Keratinocyte (primary cell): ENCODE measurements at regions not wholly inside any gene's neighbourhood (a gene's known extent, or its start where the extent isn't known, plus 50 kb on each side); places are given as distances from the start of the nearest gene placed in this dataset.

Source experiments
- DNase-seq: peaks from one replicate; pipeline ENCODE4 v3.0.0-alpha.2; 2011; ENCODE audit warnings: low read depth, missing footprints, low spot score
- FAIRE-seq: peaks from 2 replicates; lab custom pipeline; 2011; peaks lifted over from hg19 to GRCh38; lab: Jason Lieb, UNC
- H2AFZ ChIP-seq: 2 replicates; pipeline ENCODE4 v1.6.0; 2012; ENCODE audit warnings: low read length, control low read depth, inconsistent platforms; ENCODE audit not compliant: control insufficient read depth
- H3K27ac ChIP-seq: 2 replicates; pipeline ENCODE4 v1.5.1; 2011; ENCODE audit warnings: low read length; ENCODE audit not compliant: control insufficient read depth, insufficient read depth
- H3K27me3 ChIP-seq: 3 replicates; pipeline ENCODE4 v1.6.0; 2011; ENCODE audit warnings: low read length; ENCODE audit not compliant: control insufficient read depth, insufficient read depth; ENCODE audit errors: extremely low read depth
- H3K36me3 ChIP-seq, 2 experiments: 2 replicates in 1 of 2; 3 replicates in 1 of 2; pipeline ENCODE4 v1.5.1; 2011; ENCODE audit warnings: low read length in 2 of 2, mild to moderate bottlenecking in 1 of 2; ENCODE audit not compliant: control insufficient read depth in 2 of 2, insufficient read depth in 2 of 2; ENCODE audit errors: extremely low read depth in 1 of 2
- H3K4me1 ChIP-seq: 3 replicates; pipeline ENCODE4 v1.5.1; 2011; ENCODE audit warnings: low read length; ENCODE audit not compliant: control insufficient read depth, insufficient read depth; ENCODE audit errors: extremely low read depth
- H3K4me2 ChIP-seq: 3 replicates; pipeline ENCODE4 v1.6.0; 2011; ENCODE audit warnings: low read depth, low read length; ENCODE audit not compliant: control insufficient read depth, insufficient read depth; ENCODE audit errors: extremely low read depth
- H3K4me3 ChIP-seq, 3 experiments: fragments of 200-600 bp in 1 of 3; sonication (generic) in 1 of 3; 2 replicates in 2 of 3; 3 replicates in 1 of 3; pipeline ENCODE4 v1.5.1; 2011 to 2016; ENCODE audit warnings: low read length in 3 of 3, mild to moderate bottlenecking in 3 of 3, control low read depth in 2 of 3, inconsistent platforms in 1 of 3, low read depth in 1 of 3, mixed read lengths in 1 of 3, mixed run types in 1 of 3, moderate library complexity in 1 of 3; ENCODE audit not compliant: control insufficient read depth in 2 of 3, insufficient read depth in 2 of 3; ENCODE audit errors: extremely low read depth in 1 of 3
- H3K79me2 ChIP-seq: 2 replicates; pipeline ENCODE4 v1.6.0; 2012; ENCODE audit warnings: low read length; ENCODE audit not compliant: control insufficient read depth, insufficient read depth
- H3K9ac ChIP-seq: 3 replicates; pipeline ENCODE4 v1.6.0; 2011; ENCODE audit warnings: low read length; ENCODE audit not compliant: control insufficient read depth, insufficient read depth; ENCODE audit errors: extremely low read depth
- H3K9me1 ChIP-seq: 3 replicates; pipeline ENCODE4 v1.6.0; 2011; ENCODE audit warnings: low read length; ENCODE audit not compliant: control insufficient read depth, insufficient read depth; ENCODE audit errors: extremely low read depth
- H3K9me3 ChIP-seq: 2 replicates; pipeline ENCODE4 v1.5.1; 2012; ENCODE audit warnings: low read depth, low read length; ENCODE audit not compliant: control insufficient read depth
- H4K20me1 ChIP-seq: 3 replicates; pipeline ENCODE4 v1.6.0; 2011; ENCODE audit warnings: low read length; ENCODE audit not compliant: control insufficient read depth, insufficient read depth; ENCODE audit errors: extremely low read depth
- CTCF ChIP-seq, 3 experiments: IDR thresholded peaks in 1 of 3; conservative IDR thresholded peaks in 1 of 3; optimal IDR thresholded peaks in 1 of 3; 2 replicates in 2 of 3; 3 replicates in 1 of 3; pipeline versions ENCODE3 to v1.5.1; 2011; ENCODE audit warnings: low read length in 3 of 3, mild to moderate bottlenecking in 3 of 3, moderate library complexity in 2 of 3, control low read depth in 1 of 3, inconsistent platforms in 1 of 3; ENCODE audit not compliant: insufficient read depth in 2 of 3; ENCODE audit errors: extremely low read depth in 1 of 3
- EZH2 ChIP-seq: IDR thresholded peaks from one replicate; pipeline ENCODE4 v1.6.1; 2012; ENCODE audit warnings: inconsistent platforms, mild to moderate bottlenecking, low read length, moderate library complexity
- dilution Hi-C: fragments of 300-500 bp; cut with MboI; formaldehyde crosslinking; loops from one replicate; pipeline ENCODE4 v1.7.0; 2020; ENCODE audit warnings: low sequenced_read_pairs; ENCODE audit not compliant: extremely low pct_ligation_motif_present

GRCh38 chr5:63535840-63536602 lies 426.2 kb downstream of the HTR1A start:
- no peak for FAIRE-seq
- dilution Hi-C loops: no loop called here

GRCh38 chr5:63524281-63524680 lies 438.0 kb downstream of the HTR1A start:
- no peaks in the 10 kb centered on the region for H4K20me1 ChIP-seq
- TF ChIP-seq EZH2: no peak
- no peak for TF ChIP-seq CTCF (optimal IDR thresholded peaks at IDR 0.05 in 1 of 3, IDR thresholded peaks at IDR 0.05 in 1 of 3, conservative IDR thresholded peaks at IDR 0.05 in 1 of 3; ENCODE audit: extremely low read depth in 1 of 3, insufficient read depth in 2 of 3, low read length in 3 of 3)
- H3K9me1 ChIP-seq: no peaks in the 10 kb centered on the region
- no peaks in the 10 kb centered on the region for H3K9me3 ChIP-seq
- no peaks in the 10 kb centered on the region for H3K4me1 ChIP-seq
- H2AFZ ChIP-seq: no peak overlapping the region
- dilution Hi-C loops: no loop called here
- H3K27me3 ChIP-seq: no peaks in the 10 kb centered on the region
- no peak overlapping the region for H3K4me2 ChIP-seq
- no peak for FAIRE-seq
- H3K36me3 ChIP-seq: no peaks in the 10 kb centered on the region
- no peak for DNase-seq
- H3K4me3 ChIP-seq: no peak overlapping the region
- no peaks in the 10 kb centered on the region for H3K79me2 ChIP-seq
- H3K9ac ChIP-seq: no peak overlapping the region
- no peak overlapping the region for H3K27ac ChIP-seq

More at GRCh38 chr5:63535840-63536602, 426.2 kb downstream of the HTR1A start:
- Histone ChIP-seq H3K9me1 (no peaks in the 10 kb centered on the region), H3K79me2 (no peaks in the 10 kb centered on the region), H3K27ac (no peak overlapping the region), H3K4me2 (no peak overlapping the region), H3K9ac (no peak overlapping the region), H2AFZ (no peak overlapping the region), H3K4me1 (no peaks in the 10 kb centered on the region), H3K9me3 (no peaks in the 10 kb centered on the region), H4K20me1 (no peaks in the 10 kb centered on the region), H3K4me3 (no peak overlapping the region), H3K27me3 (no peaks in the 10 kb centered on the region), H3K36me3 (no peaks in the 10 kb centered on the region)
- TF ChIP-seq CTCF (optimal IDR thresholded peaks at IDR 0.05 in 1 of 3, IDR thresholded peaks at IDR 0.05 in 1 of 3, conservative IDR thresholded peaks at IDR 0.05 in 1 of 3; ENCODE audit: extremely low read depth in 1 of 3, insufficient read depth in 2 of 3, low read length in 3 of 3) (no peak), EZH2 (no peak)
- no peak for DNase-seq
